ENCODE measurements at regions not wholly inside any gene's neighbourhood (a gene's known extent, or its start where the extent isn't known, plus 50 kb on each side); places are given as distances from the start of the nearest gene placed in this dataset.

GRCh38 chr9:82438581-82438980 is 450.0 kb downstream of the SPATA31D1 start:
- TF ChIP-seq TAF1 (IDR thresholded peaks at IDR 0.05; ENCODE audit: borderline replicate concordance, insufficient read depth, low read length) (no peak), SIN3A (IDR thresholded peaks at IDR 0.05; ENCODE audit: borderline replicate concordance, insufficient read depth, low read length) (no peak), POLR2AphosphoS5 (IDR thresholded peaks at IDR 0.05; ENCODE audit: low read depth, low read length) (no peak)

Measured in PFSK-1 (cell line).